GM12865 (cell line): ENCODE measurements at regions not wholly inside any gene's neighbourhood (a gene's known extent, or its start where the extent isn't known, plus 50 kb on each side); places are given as distances from the start of the nearest gene placed in this dataset.

ENCODE experiments used
- DNase-seq: peaks from one replicate; pipeline ENCODE4 v3.0.0; 2010; ENCODE audit warnings: low read depth
- H3K4me3 ChIP-seq: 2 replicates; pipeline ENCODE4 v1.5.1; 2011; ENCODE audit warnings: mild to moderate bottlenecking, low read depth, low read length, control low read depth
- CTCF ChIP-seq: IDR thresholded peaks from 2 replicates; pipeline ENCODE4 v1.5.1; 2011; ENCODE audit warnings: low read length, control low read depth, low read depth, inconsistent platforms; ENCODE audit not compliant: insufficient read depth; ENCODE audit errors: missing control alignments

GRCh38 chr3:82353306-82354171, 592.1 kb upstream of the GBE1 start:
- peak; percentile 45 for DNase-seq
- H3K4me3 ChIP-seq, result no peak overlapping the region
- no peak for TF ChIP-seq CTCF

GRCh38 chr3:82347585-82347984, 586.1 kb upstream of the GBE1 start:
- DNase-seq, result no peak
- H3K4me3 ChIP-seq, result no peak overlapping the region
- TF ChIP-seq CTCF, result no peak

- TF ChIP-seq CTCF, result no peak
- DNase-seq, result peak; percentile 13
- peak overlapping the region; percentile 30 for H3K4me3 ChIP-seq
Observed at GRCh38 chr3:82342521-82342920, 581.1 kb upstream of the GBE1 start.

GRCh38 chr3:82329300-82329699, 567.9 kb upstream of the GBE1 start:
- no peak overlapping the region for H3K4me3 ChIP-seq
- no peak for DNase-seq
- peak; percentile 23 for TF ChIP-seq CTCF

GRCh38 chr3:82311901-82312300, 550.5 kb upstream of the GBE1 start:
- no peak for TF ChIP-seq CTCF
- no peak for DNase-seq
- no peak overlapping the region for H3K4me3 ChIP-seq

GRCh38 chr3:82308755-82309154, 547.3 kb upstream of the GBE1 start:
- TF ChIP-seq CTCF, result no peak
- DNase-seq, result no peak
- H3K4me3 ChIP-seq, result no peak overlapping the region

GRCh38 chr3:82306189-82306588, 544.7 kb upstream of the GBE1 start:
- no peak for TF ChIP-seq CTCF
- DNase-seq, result peak; percentile 11
- H3K4me3 ChIP-seq, result no peak overlapping the region
